ENCODE measurements at regions not wholly inside any gene's neighbourhood (a gene's known extent, or its start where the extent isn't known, plus 50 kb on each side); places are given as distances from the start of the nearest gene placed in this dataset.
"Not testable (repeated sequence)": the region's sequence is repeated elsewhere in the genome, so short reads cannot be mapped to it uniquely, and the experiment has no call there.

GRCh38 chrX:128616933-128617332, 564.7 kb upstream of the ACTRT1 start:
- no peak for DNase-seq (ENCODE audit: low spot score)

GRCh38 chrX:128606817-128607216, 554.6 kb upstream of the ACTRT1 start:
- DNase-seq (ENCODE audit: low spot score), result not testable (repeated sequence)

GRCh38 chrX:128606357-128606756, 554.2 kb upstream of the ACTRT1 start:
- not testable (repeated sequence) for DNase-seq (ENCODE audit: low spot score)

DNA sequence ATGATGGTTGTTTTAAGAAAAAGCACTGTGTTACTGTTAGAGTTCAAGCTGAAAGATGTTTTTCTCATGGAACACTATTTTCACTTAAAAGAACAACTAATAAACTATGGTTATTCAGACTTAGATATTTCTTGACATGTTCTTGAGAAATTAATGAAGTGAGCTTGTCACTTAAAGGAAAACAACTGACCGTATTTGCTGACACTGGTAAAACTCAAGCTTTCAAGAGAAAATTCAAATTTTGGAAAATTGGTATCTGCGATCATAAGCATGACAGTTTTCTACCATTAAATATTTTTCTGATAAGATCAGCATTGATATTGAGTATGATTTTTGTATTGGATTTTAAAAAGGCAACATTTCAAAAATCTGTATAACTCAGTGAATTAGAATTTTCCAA, 549.5 kb upstream of the ACTRT1 start:
- no peak for DNase-seq (ENCODE audit: low spot score)

DNA sequence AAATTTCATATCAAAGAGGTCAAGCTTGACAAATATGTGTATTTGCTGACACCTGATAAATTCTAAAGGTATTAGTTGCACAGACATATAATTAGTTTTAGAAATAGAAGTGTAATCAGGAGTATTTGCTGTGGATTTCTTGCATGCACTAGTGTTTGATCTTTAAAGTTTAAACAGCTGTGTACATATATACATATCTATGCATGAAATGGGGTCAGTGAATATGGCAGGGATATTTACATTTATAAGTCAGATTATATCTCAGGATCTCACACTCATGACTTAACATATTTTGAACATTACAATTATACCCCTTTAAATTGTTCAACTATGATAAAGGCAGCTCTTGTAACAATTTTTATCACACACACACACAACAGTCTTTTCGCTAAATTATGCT, 547.4 kb upstream of the ACTRT1 start:
- no peak for DNase-seq (ENCODE audit: low spot score)

GRCh38 chrX:128582036-128582435, 529.8 kb upstream of the ACTRT1 start:
- no peak for DNase-seq (ENCODE audit: low spot score)

DNA sequence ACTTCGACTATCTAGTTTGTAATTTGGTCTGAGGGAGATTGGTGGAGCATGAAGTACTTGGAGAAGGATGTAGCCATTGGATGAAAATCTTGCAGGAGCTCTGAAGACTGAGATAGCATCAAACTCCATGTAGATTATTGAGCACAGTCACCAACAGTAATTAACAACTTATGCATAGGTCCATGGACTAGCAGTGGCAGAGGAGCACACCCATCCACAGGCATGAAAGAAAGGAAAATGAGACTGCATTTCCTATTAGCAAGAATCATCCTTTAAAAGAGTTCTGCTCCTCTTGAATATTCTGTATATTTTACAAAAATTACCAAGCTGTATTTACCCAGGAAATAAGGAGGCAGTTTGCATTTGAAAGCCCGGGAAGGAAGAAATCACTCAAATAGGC, 529.4 kb upstream of the ACTRT1 start:
- DNase-seq (ENCODE audit: low spot score), result no peak

- no peak for DNase-seq (ENCODE audit: low spot score)
Measured at GRCh38 chrX:128543114-128543513, 490.9 kb upstream of the ACTRT1 start.

DNA sequence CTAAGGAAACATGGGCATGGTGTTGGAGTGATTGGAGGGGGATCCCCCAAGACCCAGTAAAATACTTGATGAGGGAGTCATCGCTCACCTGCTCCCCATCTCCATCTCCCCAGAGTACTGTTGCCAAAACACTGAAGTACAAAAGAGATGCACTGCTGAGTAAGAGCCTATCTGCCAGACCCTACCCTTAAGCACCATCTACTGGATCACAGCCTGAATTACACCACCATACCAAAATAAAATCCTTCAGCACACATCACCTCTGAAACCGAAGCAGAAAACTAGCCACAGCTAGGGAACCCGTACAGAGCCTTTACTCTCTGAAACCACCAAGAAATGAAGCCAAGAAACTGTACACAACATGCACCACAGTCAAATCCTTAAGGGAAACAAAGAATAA, 466.3 kb upstream of the ACTRT1 start:
- DNase-seq (ENCODE audit: low spot score), result no peak

- DNase-seq (ENCODE audit: low spot score), result no peak
Measured at GRCh38 chrX:128517691-128518090, 465.5 kb upstream of the ACTRT1 start.

DNA sequence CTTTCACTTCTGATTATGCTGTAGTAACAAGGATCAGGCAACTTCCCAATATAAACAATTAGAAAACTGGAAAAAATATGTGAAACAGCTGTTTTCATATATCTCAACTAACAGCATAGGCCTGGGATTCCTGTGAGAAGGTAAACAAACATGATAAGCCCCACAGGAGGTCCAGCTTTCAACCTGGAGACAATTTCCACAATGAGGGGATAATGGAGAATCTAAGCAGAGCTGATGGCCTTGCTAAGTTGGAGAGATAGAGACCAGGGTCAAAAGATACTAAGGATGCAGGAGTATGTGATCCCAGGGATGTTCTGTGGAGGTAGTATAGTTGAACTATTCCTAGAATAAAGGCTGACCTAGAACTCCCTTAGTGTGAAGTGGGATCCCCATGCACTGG, 452.3 kb upstream of the ACTRT1 start:
- no peak for DNase-seq (ENCODE audit: low spot score)

GRCh38 chrX:128464116-128464515, 411.9 kb upstream of the ACTRT1 start:
- DNase-seq (ENCODE audit: low spot score), result no peak

DNA sequence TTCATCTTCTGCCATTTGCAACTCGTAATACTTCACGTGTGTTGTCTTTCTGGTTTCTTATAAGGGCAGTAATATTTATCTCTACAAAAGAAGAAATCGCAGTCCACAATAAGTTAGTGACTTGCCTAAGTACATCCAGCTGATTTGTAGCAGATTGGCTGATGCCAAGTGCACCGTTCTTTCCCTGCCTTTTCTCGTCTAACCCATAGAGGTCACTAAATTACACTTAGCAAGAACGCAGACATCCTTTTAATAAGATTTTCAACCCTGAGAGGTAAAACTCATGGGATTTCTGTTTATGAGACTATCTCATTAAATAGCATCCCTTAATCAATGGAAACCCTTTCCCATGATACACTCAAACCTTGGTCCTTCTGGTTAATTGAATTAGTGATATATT, 408.6 kb upstream of the ACTRT1 start:
- DNase-seq (ENCODE audit: low spot score), result no peak

DNA sequence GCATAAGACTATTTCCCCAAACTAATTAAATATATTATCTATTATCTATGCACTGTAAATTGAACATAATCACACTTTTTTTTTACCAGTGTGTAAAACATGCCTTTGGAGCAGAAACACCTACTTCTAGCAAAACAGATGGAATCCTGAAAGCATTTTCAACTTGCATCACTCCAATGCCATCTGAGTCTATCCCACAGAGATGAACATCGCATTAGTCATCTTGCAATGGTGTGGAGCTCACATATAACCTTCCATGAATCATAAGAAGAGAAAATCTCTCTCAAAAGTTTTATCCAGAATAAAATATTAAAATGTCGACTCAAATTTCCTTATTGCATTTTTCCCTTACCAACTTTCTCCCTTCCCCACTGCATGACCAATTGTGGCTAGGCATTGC, 406.7 kb upstream of the ACTRT1 start:
- DNase-seq (ENCODE audit: low spot score), result no peak

GRCh38 chrX:128457674-128458073, 405.5 kb upstream of the ACTRT1 start:
- DNase-seq (ENCODE audit: low spot score), result no peak

- DNase-seq (ENCODE audit: low spot score), result no peak
Measured at GRCh38 chrX:128439159-128439558, 387.0 kb upstream of the ACTRT1 start.

DNA sequence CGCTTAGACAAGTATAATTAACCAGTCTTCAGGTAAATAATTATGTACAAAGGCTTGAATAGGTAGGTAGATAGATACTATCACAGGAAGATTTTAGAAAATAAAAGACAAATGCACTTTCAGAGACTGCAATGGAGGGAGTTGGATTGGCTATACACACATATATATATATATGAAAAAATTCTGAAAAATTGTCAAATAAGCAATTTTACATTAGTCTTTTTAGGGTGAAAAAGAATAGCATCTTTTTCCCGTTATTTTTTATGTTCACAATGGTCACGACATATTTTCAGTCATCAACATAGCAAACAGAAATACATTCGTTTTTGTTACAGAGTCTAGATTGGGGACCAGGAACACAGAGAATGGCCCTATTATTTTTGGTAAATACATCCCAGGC, 385.9 kb upstream of the ACTRT1 start:
- no peak for DNase-seq (ENCODE audit: low spot score)

DNA sequence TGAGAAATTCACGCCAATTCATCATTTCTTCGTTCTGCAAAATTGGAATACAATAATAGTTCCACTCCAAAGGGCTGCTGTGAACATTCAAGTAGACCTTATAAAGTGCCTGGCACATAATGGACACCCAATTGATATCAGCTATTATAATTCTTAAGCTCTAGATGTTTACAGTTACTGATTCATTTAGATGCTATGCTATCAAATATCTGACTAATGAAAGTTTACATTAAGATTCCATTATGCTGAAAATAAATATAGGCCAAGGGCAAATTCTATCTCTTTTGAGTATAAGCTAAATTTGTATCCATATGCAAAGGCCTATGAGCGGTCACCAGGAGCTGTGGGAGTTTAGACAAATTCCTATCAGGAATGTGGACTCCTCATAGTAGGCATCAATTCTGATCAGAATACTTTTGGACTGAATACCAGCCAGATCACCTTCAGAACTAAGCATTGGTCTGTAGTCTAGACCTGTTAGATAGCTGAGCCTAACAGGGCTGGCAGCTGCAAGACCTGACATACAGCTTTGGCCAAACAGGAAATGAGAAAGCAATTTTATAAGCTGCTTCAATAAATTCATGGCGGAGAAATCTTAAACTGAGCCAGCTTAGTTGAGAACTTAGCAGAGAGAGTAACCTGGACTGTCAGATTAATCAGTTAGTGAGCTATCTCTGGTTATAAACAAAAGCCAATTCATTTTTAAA, 384.3 kb upstream of the ACTRT1 start:
- DNase-seq (ENCODE audit: low spot score), result no peak

GRCh38 chrX:128425546-128425945, 373.3 kb upstream of the ACTRT1 start:
- DNase-seq (ENCODE audit: low spot score), result no peak

- DNase-seq (ENCODE audit: low spot score), result no peak
Measured at GRCh38 chrX:128408842-128409241, 356.6 kb upstream of the ACTRT1 start.

DNA sequence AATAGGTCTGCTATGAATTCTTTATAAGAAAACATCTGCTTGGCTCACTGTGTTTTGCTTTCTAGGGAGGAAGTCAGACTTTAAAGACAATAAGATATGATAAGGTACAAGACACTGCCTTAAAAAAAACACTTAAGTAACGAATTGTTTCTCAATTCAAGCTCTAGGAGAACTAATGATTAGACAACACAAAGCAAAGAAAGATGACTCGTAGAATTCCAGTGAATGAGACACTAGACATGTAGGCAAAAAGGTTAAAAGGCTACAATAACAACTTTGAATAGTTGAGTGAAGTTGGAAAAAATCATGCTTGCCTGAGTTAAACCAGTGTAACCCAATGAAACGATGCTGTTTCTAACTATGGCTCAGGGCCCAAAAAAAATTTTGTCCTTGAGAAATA, 344.4 kb upstream of the ACTRT1 start:
- no peak for DNase-seq (ENCODE audit: low spot score)

GRCh38 chrX:128383846-128384245, 331.6 kb upstream of the ACTRT1 start:
- not testable (repeated sequence) for DNase-seq (ENCODE audit: low spot score)

DNA sequence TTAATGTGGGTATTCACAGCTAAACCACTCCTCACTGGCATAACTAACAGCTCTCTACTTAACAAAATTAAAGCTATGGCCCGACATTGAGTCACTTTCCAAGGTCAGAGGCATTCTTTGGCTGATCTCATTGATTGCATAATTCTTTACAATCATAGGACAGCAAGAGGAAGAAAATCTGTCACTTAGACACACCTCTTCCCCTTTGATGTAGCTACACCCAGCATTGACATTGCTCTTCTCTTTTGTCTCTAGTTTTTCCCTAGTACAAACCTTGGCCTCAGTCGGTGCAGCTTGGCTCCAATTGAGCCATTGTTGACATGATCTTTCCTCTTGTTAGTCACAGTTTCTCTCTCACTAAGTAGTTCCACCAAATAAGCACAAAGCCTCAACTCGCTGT, 313.3 kb upstream of the ACTRT1 start:
- no peak for DNase-seq (ENCODE audit: low spot score)

DNA sequence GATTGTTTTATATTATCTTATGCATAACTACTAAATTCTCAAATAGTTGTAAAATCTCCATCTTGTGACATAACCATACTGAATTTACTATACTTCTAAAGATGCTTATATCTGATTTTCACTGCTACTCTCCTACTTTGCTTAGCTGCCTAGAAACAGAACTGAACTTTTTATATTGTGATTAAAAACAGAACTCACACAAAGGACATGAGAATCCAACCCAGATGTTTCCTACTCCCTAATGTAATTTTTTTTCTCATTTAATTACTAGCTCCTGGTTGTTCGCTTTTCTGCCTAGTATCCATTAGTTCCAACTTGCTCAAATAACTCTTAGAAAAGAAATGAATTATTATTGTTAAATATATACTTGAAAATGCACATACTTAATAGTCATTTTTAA, 283.5 kb upstream of the ACTRT1 start:
- DNase-seq (ENCODE audit: low spot score), result no peak

DNA sequence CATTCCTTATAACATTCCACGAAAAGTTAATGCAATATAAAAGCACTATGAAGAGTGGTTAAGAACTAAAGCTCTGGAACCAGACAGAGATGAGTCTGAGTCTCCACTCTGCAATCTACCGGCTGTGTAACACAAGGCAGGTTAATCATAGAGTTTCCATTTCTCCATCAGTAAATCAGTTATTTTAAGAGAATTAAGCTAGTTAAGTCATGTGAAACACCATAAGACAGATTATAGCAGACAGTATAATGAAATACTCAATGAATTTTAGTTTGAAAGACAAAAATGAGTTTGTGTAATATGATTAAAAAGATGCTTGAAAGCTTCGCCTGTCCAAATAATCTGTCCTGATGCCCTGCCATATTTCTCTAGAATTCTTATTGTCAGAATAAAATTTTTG, 282.6 kb upstream of the ACTRT1 start:
- DNase-seq (ENCODE audit: low spot score), result no peak
